ENCODE measurements at regions not wholly inside any gene's neighbourhood (a gene's known extent, or its start where the extent isn't known, plus 50 kb on each side); places are given as distances from the start of the nearest gene placed in this dataset.
"Not testable (repeated sequence)": the region's sequence is repeated elsewhere in the genome, so short reads cannot be mapped to it uniquely, and the experiment has no call there.

DNA sequence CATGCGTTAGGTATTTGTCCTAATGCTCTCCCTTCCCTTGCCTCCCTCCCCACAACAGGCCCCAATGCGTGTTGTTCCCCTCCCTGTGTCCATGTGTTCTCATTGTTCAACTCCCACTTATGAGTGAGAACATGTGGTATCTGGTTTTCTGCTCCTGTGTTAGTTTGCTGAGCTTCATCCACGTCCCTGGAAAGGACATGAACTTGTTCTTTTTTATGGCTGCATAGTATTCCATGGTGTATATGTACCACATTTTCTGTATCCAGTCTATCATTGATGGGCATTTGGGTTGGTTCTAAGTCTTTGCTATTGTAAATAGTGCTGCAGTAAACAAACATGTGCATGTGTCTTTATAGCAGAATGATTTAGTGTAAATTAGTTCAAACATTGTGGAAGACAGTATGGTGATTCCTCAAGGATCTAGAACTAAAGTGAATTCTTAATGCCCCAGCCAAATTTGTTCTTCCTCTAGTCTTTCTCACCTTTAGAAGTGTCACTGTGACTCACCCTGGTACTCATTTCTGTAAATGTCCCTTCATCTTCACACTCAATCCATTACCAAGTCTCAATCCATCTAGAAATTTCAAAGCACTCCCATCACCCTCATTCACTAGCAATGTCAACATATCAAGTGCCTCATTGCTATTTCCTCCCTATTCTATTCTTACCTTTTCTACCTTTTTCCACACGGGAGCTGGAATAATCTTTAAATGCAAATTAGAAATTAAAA, 123.9 kb downstream of the MREG start:
- not testable (repeated sequence) for H3K4me1 ChIP-seq, H3K4me3 ChIP-seq, H3K27ac ChIP-seq, H3K36me3 ChIP-seq, DNase-seq, H3K27me3 ChIP-seq, H3K9me3 ChIP-seq

DNA sequence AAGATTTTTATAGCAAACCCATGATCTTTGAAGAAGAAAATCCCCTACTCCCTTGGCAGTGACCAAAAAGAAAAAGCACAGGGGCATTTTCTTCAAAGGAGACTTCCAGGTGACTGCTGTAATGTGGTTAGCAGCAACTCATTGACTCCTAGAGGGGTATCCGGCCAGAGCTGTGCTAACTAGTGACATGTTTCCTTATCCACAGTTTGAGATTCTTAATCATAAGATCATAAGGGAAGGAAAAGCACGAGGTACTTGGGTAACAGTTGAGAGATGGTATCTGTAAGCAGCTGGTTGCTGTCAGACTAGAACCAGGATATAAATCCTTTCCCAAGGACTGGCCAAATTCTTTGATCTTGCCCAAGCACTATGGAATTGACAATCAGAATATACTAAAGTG, 124.7 kb downstream of the MREG start:
- Histone ChIP-seq H3K36me3 (no peaks in the 10 kb centered on the region), H3K27ac (no peak overlapping the region)

DNA sequence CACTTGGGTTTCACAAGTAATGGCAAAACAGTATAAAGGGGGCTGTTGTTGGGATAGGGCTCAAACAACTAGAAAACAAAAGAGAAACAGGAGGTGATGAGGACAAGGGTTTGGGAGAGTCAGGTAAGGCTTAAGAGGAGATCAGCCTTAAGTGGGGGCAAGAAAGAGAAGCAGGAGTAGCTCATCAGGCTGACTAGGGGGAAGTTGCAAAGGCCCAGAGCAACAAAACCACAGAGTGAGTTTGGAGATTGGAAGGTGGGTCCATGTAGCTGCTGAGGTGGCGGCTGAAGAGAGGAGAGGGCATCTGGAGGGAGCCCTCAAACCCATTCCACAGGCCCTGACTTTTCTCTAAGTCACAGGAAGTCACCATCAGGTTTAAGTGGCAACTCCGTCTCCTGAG, 126.0 kb downstream of the MREG start:
- DNase-seq: no peak
- Histone ChIP-seq H3K9me3 (no peaks in the 10 kb centered on the region), H3K4me3 (no peak overlapping the region), H3K4me1 (no peaks in the 10 kb centered on the region), H3K27ac (no peak overlapping the region), H3K27me3 (no peaks in the 10 kb centered on the region), H3K36me3 (no peaks in the 10 kb centered on the region)
- TF ChIP-seq POLR2A (IDR thresholded peaks at IDR 0.05): no peak
- TF ChIP-seq, protein P1, sequence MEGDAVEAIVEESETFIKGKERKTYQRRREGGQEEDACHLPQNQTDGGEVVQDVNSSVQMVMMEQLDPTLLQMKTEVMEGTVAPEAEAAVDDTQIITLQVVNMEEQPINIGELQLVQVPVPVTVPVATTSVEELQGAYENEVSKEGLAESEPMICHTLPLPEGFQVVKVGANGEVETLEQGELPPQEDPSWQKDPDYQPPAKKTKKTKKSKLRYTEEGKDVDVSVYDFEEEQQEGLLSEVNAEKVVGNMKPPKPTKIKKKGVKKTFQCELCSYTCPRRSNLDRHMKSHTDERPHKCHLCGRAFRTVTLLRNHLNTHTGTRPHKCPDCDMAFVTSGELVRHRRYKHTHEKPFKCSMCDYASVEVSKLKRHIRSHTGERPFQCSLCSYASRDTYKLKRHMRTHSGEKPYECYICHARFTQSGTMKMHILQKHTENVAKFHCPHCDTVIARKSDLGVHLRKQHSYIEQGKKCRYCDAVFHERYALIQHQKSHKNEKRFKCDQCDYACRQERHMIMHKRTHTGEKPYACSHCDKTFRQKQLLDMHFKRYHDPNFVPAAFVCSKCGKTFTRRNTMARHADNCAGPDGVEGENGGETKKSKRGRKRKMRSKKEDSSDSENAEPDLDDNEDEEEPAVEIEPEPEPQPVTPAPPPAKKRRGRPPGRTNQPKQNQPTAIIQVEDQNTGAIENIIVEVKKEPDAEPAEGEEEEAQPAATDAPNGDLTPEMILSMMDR (IDR thresholded peaks at IDR 0.05): no peak

More for the DNA sequence above, 124.7 kb downstream of the MREG start:
- TF ChIP-seq, protein P1 (IDR thresholded peaks at IDR 0.05): no peak
- TF ChIP-seq POLR2A (IDR thresholded peaks at IDR 0.05): no peak
- Histone ChIP-seq H3K4me3 (no peak overlapping the region), H3K9me3 (no peaks in the 10 kb centered on the region), H3K27me3 (no peaks in the 10 kb centered on the region), H3K4me1 (no peaks in the 10 kb centered on the region)
- no peak for DNase-seq

DNA sequence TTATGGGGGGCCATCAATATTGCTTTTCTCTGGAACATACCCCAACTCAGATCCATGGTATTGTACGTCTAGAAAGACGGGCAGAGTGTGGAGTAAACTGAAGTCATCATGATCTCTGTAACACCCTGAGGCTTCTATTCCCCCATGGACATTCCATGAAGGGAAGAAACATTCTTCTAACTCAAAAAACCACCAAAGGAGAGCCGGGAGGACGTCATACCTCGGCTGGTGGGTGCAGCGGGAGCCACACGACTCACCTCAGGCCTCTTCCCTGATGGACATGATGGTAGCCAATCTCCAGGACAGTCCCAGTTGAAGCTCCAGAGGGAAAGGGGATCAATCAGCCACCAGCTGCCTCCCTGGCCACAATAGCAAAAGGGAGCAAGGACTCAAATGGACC, 127.3 kb downstream of the MREG start:
- H3K27ac ChIP-seq: no peak overlapping the region
- H3K4me3 ChIP-seq: no peak overlapping the region
- no peaks in the 10 kb centered on the region for H3K27me3 ChIP-seq
- no peak for DNase-seq
- H3K4me1 ChIP-seq: no peaks in the 10 kb centered on the region
- H3K36me3 ChIP-seq: no peaks in the 10 kb centered on the region
- TF ChIP-seq, protein P1 (IDR thresholded peaks at IDR 0.05): no peak
- no peak for TF ChIP-seq POLR2A (IDR thresholded peaks at IDR 0.05)
- H3K9me3 ChIP-seq: no peaks in the 10 kb centered on the region

DNA sequence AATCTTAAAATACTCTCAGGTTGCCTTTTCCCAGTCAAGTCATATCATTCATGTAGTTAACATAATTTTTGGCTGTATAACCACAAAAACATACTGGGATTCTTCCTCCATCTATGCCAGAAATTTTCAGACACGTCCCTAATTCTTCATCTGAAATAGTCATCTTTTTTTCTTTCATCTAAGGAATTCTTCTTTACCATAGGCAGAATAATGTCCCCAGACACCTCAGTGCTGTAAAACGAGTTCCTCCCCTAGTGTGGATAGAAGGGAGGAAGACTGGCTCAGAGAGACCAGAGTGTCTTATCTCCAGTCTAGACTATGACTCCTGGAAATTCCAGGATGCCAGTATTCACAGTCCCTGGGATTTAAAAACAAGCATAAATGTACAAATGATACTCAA, 127.8 kb downstream of the MREG start:
- no peaks in the 10 kb centered on the region for H3K36me3 ChIP-seq
- no peak overlapping the region for H3K27ac ChIP-seq
- H3K9me3 ChIP-seq: no peaks in the 10 kb centered on the region
- DNase-seq: no peak
- H3K27me3 ChIP-seq: no peaks in the 10 kb centered on the region
- H3K4me1 ChIP-seq: no peaks in the 10 kb centered on the region
- TF ChIP-seq, protein P1 (IDR thresholded peaks at IDR 0.05): no peak
- no peak for TF ChIP-seq POLR2A (IDR thresholded peaks at IDR 0.05)
- H3K4me3 ChIP-seq: no peak overlapping the region

DNA sequence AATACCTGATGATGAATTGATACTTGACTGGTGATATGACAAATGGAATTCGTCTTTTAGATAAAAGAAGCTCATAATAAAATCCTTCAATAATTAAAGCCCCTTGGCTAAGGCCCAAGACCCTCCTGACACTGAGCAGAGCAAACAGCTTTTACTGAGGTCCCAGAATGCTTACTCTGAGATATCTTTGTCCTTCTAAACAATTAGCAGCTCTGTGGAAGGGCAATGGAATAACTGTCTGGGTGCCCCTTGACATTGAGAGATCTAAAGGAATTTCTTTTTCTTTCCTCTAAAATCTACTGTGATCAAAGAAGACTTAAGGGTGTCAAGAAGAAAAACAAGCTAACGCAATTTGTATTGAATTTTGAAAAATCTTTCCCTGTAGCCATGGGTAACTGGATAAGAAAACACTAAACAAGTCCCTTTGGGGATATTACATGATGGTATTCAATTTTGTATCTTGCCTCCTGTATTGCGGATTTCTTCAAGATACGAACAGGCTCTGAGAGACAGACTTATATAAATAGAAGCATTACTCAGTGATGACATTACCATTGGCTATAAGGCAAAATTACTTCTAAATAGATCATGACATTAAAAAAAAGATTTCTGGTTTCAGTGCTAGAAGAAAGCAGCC, 128.8 kb downstream of the MREG start:
- no peak for DNase-seq
- TF ChIP-seq, protein P1 (IDR thresholded peaks at IDR 0.05): no peak
- no peak for TF ChIP-seq POLR2A (IDR thresholded peaks at IDR 0.05)
- Histone ChIP-seq H3K27me3 (no peaks in the 10 kb centered on the region), H3K4me1 (no peaks in the 10 kb centered on the region), H3K4me3 (no peak overlapping the region), H3K27ac (peak overlapping the region in 1 of 4 donors; percentile 22), H3K9me3 (no peaks in the 10 kb centered on the region), H3K36me3 (no peaks in the 10 kb centered on the region)
